ENCODE measurements at regions not wholly inside any gene's neighbourhood (a gene's known extent, or its start where the extent isn't known, plus 50 kb on each side); places are given as distances from the start of the nearest gene placed in this dataset.

DNA sequence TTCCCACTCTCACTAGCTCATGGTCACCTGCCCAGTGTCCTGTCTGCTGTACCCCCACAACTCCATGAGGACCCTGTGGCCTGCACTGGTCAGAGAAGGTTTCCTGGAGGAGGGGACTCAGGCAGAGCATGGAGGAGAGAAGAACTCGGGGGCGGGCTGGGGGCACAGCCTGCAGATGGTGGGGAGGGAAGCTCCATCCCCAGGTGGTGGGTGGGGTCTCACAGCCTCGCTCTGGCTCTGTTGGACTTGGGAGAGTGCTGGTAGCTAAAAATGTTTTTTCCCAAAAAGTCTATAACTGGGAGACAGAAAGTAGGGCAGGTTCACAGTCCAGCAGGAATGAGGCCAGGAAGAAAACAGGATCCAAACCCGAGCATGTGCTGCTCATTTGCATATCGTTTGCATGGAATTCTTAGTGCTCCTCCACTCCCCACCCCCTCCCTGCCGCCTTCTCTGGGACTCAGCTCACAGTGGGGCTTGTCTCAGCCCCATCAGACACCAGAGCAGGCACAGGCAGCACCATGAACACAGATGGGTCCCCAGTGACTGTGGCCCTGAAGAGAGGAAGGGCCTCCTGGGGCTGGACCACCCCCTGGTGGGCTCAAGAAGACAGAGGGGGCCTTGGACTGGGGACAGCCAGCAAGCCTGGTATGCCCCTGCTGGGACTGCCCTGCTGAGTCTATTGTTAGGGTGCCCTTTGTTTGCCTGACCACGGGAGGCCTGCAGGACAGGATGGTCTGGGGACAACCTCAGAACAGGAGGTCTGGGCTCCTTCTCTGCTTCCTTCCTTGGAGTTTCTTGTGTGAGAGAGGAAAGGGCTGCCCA, 67.0 kb upstream of the SFSWAP start:
- TF ChIP-seq, protein P1, sequence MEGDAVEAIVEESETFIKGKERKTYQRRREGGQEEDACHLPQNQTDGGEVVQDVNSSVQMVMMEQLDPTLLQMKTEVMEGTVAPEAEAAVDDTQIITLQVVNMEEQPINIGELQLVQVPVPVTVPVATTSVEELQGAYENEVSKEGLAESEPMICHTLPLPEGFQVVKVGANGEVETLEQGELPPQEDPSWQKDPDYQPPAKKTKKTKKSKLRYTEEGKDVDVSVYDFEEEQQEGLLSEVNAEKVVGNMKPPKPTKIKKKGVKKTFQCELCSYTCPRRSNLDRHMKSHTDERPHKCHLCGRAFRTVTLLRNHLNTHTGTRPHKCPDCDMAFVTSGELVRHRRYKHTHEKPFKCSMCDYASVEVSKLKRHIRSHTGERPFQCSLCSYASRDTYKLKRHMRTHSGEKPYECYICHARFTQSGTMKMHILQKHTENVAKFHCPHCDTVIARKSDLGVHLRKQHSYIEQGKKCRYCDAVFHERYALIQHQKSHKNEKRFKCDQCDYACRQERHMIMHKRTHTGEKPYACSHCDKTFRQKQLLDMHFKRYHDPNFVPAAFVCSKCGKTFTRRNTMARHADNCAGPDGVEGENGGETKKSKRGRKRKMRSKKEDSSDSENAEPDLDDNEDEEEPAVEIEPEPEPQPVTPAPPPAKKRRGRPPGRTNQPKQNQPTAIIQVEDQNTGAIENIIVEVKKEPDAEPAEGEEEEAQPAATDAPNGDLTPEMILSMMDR (IDR thresholded peaks at IDR 0.05; ENCODE audit: low read depth, low read length): no peak
- TF ChIP-seq POLR2A (IDR thresholded peaks at IDR 0.05; ENCODE audit: extremely low read depth, insufficient read length): no peak
- TF ChIP-seq MYC (IDR thresholded peaks at IDR 0.05; ENCODE audit: low read depth, low read length): no peak
- TF ChIP-seq MAX (IDR thresholded peaks at IDR 0.05; ENCODE audit: low read depth, low read length): no peak

Data from NB4 (cell line).